Loucy (cell line): ENCODE measurements at regions not wholly inside any gene's neighbourhood (a gene's known extent, or its start where the extent isn't known, plus 50 kb on each side); places are given as distances from the start of the nearest gene placed in this dataset.

ENCODE experiments used
- CTCF ChIP-seq: fragments of 200-600 bp; sonication (generic); conservative IDR thresholded peaks from 2 replicates; pipeline ENCODE4 v1.5.1; 2014; ENCODE audit warnings: mild to moderate bottlenecking, antibody characterized with exemption, low read length
- EZH2phosphoT487 ChIP-seq: fragments of 200-600 bp; IDR thresholded peaks from 2 replicates; pipeline ENCODE4 v1.6.1; 2018; ENCODE audit warnings: antibody characterized with exemption, mild to moderate bottlenecking, moderate library complexity, borderline replicate concordance

DNA sequence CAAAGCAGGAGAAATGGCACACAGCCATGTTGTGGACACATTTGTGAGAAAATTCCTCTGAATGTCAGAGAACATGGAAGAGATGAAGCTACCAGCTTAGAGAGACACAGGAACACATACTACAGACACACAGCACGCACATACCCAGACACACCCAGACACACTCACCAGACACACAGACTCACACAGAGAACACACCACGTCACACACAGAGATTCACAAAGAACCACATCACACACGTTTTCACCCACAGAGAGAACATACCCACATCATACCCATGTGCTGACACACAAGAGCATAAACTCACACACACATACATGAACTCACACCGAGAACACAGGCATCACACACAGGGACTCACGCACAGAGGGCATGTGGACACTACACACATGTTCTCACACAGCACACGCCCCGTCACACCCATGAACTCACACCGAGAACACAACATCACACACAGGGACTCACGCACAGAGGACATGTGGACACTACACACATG is 124.9 kb downstream of the METRNL start:
- no peak for TF ChIP-seq CTCF
- no peak for TF ChIP-seq EZH2phosphoT487
